ENCODE measurements at regions not wholly inside any gene's neighbourhood (a gene's known extent, or its start where the extent isn't known, plus 50 kb on each side); places are given as distances from the start of the nearest gene placed in this dataset.

GRCh38 chr11:80842246-80842645 is 1401.4 kb upstream of the TENM4 start:
- TF ChIP-seq POLR2AphosphoS5 (IDR thresholded peaks at IDR 0.05; ENCODE audit: low read depth): no peak
- no peak for TF ChIP-seq REST (IDR thresholded peaks at IDR 0.05; ENCODE audit: insufficient replicate concordance, low read depth)
- no peak for TF ChIP-seq GABPA (IDR thresholded peaks at IDR 0.05; ENCODE audit: low read depth)
- TF ChIP-seq SPI1 (IDR thresholded peaks at IDR 0.05; ENCODE audit: borderline replicate concordance, low read depth): no peak
- TF ChIP-seq CTCF (IDR thresholded peaks at IDR 0.05; ENCODE audit: insufficient read depth, low read length): no peak
- H3K4me3 ChIP-seq (replicated peaks; ENCODE audit: insufficient read depth, low read length): no peak overlapping the region
- no peak for DNase-seq (ENCODE audit: low read depth in 1 of 2, low spot score in 1 of 2)
- H3K27me3 ChIP-seq (ENCODE audit: insufficient read depth, poor library complexity, severe bottlenecking): no peaks in the 10 kb centered on the region
- no peak overlapping the region for H3K27ac ChIP-seq (replicated peaks)

- DNase-seq (ENCODE audit: low read depth in 1 of 2, low spot score in 1 of 2): no peak
- no peak overlapping the region for H3K27ac ChIP-seq (replicated peaks)
- H3K4me3 ChIP-seq (replicated peaks; ENCODE audit: insufficient read depth, low read length): no peak overlapping the region
- no peak for TF ChIP-seq REST (IDR thresholded peaks at IDR 0.05; ENCODE audit: insufficient replicate concordance, low read depth)
- TF ChIP-seq CTCF (IDR thresholded peaks at IDR 0.05; ENCODE audit: insufficient read depth, low read length): no peak
- no peak for TF ChIP-seq GABPA (IDR thresholded peaks at IDR 0.05; ENCODE audit: low read depth)
- no peak for TF ChIP-seq SPI1 (IDR thresholded peaks at IDR 0.05; ENCODE audit: borderline replicate concordance, low read depth)
- TF ChIP-seq POLR2AphosphoS5 (IDR thresholded peaks at IDR 0.05; ENCODE audit: low read depth): no peak
- H3K27me3 ChIP-seq (ENCODE audit: insufficient read depth, poor library complexity, severe bottlenecking): no peaks in the 10 kb centered on the region
Measured at GRCh38 chr11:80841675-80842074, 1400.8 kb upstream of the TENM4 start.

GRCh38 chr11:80838153-80838552 is 1397.3 kb upstream of the TENM4 start:
- no peak for TF ChIP-seq SPI1 (IDR thresholded peaks at IDR 0.05; ENCODE audit: borderline replicate concordance, low read depth)
- TF ChIP-seq REST (IDR thresholded peaks at IDR 0.05; ENCODE audit: insufficient replicate concordance, low read depth): no peak
- no peak for TF ChIP-seq CTCF (IDR thresholded peaks at IDR 0.05; ENCODE audit: insufficient read depth, low read length)
- TF ChIP-seq GABPA (IDR thresholded peaks at IDR 0.05; ENCODE audit: low read depth): no peak
- TF ChIP-seq POLR2AphosphoS5 (IDR thresholded peaks at IDR 0.05; ENCODE audit: low read depth): no peak
- H3K27me3 ChIP-seq (ENCODE audit: insufficient read depth, poor library complexity, severe bottlenecking): no peaks in the 10 kb centered on the region
- H3K27ac ChIP-seq (replicated peaks): no peak overlapping the region
- DNase-seq (ENCODE audit: low read depth in 1 of 2, low spot score in 1 of 2): no peak
- no peak overlapping the region for H3K4me3 ChIP-seq (replicated peaks; ENCODE audit: insufficient read depth, low read length)

All from HL-60 (cell line).